GDM1 (cell line): ENCODE measurements at regions not wholly inside any gene's neighbourhood (a gene's known extent, or its start where the extent isn't known, plus 50 kb on each side); places are given as distances from the start of the nearest gene placed in this dataset.
"Not testable (repeated sequence)": the region's sequence is repeated elsewhere in the genome, so short reads cannot be mapped to it uniquely, and the experiment has no call there.

Experiments
- DNase-seq: peaks from one replicate; lab custom pipeline; 2025; lab: John Stamatoyannopoulos, UW

DNA sequence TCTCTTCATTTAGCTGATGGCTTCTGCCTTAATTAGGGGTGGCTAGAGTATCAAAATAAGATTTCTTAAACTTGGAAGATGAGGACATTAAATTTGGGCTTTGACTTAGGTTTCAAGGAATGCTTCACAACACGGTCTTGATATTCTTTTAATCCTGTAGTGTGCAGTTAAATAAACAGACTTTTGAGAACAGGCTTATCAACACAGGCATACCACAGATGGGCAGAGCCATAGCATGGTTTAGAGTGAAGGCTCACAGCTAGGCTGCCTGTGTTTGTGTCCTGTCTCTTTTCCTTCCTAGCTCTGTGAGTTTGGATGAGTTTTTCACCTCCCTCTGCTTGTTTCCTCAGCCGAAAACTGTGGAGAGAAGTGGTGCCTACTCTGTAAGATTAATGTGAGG, 102.3 kb upstream of the IPO9 start:
- DNase-seq: no peak

DNA sequence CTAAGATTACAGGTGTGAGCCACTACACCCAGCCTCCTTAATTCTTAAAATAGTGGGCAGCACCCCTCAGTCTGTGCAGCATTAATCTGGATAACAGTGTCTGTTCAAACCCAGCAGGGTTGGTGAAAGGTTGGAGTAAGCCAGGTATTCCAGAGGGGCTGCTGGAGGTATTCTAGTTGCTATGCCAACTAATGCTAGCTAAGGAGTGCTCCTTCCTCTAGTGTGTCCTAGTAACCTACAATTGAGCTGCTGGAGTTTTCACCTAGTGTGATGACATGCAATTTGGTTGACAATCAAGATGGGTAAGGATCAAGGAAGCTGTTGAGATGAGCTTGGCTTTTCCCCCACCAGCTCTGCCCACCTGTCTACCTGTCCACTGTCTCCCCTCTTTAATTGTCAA, 100.2 kb upstream of the IPO9 start:
- no peak for DNase-seq

DNA sequence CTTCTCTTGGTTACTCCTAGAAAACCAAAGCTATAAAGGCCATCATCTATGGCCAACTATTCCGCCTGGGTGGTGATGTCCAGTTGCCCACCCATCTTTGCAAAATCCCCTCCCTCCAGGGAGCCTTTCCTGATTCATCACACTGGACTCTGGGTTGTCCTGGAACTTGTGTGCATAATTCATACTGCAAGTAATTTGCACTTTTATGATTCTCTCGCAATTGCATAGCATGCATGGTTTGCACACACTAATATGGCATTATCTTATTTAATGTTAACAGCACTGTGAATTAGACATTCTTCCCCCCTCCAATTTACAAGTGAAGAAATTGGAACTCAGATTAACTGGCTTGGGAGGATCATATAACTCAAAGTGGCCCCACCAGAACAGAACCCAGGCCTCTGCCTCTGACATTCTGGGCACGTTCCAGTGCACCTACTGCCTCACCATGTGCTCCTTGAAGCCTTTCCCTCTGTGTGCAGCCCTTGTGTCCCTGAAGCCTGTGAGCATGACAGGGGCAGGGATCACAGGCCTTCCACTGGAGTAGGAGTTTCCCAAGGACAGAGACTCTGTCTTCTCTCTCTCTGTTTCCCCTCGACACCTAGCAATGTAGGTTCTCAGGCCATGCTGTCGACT, 98.9 kb upstream of the IPO9 start:
- no peak for DNase-seq

DNA sequence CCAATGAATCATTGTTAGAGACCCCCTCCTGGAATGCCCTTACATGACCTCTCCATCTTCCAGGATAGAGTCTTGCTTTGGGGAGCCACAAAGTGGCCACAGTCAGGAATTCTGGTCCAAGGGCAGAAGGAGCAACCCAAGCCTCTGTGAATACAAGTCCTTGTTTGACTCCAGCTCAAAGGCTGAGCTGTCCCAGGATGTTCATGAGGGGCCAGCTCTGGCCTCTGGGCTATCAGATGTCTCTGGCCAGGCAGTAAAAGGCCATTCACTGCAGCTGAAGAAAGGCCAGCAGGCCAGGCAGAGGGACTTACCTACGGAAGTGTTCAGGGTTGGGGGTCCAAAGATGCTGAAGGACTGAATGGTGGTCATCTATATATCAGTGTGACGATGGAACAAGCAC, 98.3 kb upstream of the IPO9 start:
- DNase-seq: no peak

DNA sequence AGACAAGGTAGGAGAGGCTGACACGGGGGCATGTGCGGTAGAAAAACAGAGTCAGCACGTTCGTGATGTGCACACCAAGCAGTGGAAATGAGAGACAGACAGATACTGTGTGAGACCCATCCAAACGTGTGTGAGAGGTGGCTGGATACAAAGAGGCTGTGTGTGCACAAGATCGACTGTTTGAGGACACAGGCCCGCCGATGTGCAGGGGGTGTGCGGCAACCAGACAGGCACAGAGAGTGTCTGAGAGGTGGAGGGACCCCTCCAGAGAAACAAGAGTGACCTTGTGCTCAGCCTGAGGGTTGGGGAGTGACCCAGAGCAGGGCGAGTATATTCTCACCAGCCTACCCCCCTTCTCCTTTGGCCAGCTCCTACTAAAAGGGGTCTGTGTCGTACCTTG, 97.8 kb upstream of the IPO9 start:
- no peak for DNase-seq

DNA sequence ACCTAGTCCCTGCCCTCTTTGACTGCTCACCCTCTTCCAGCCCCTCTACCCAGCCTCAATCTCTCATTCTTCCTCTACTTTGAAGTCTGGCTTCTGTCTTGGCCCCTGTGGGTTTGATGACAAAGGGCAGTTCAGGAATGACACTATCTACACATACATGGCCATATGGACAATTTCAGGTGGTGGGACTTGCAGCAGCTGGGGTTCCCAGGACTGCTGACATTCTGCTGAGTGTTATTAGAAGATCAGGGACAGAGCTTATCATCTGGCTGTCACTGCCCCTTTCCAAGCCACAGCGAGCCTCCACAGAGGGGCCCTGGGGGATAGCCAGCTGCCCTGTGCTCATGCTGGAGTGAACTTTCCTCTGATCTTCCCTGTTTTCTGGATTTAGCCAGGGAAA, 97.4 kb upstream of the IPO9 start:
- DNase-seq: no peak

DNA sequence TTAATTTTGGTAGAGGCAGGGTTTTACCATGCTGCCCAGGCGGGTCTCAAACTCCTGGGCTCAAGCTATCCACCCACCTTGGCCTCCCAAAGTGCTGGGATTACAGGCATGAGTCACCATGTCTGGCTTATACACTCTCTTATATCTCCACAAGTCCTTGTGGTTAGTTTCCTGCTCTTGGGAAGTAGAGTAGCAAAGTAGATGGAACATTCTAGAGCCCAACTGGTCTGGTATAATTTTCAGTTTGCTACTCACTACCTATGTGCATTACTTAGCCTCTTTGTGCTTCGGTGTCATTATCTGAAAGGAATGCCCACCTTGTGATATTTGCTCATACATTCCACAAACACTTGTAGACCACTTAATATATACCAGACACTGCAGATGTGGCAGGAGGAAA, 96.6 kb upstream of the IPO9 start:
- no peak for DNase-seq

DNA sequence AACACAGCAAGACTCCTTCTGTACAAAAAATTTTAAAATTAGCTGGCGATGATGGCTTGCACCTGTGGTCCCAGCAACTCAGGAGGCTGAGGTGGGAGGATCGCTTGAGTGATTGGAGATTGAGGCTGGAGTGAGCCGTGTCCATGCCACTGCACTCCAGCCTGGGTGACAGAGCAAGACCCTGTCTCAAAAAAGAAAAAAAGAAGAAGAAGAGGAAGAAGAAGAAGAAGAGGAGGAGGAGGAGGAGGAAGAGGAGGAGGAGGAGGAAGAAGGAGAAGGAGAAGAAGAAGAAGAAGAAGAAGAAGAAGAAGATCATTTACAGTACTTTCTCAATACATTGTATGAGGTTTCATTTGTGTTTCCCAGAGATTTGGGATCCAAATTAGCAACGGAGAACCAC, 94.7 kb upstream of the IPO9 start:
- DNase-seq: not testable (repeated sequence)

DNA sequence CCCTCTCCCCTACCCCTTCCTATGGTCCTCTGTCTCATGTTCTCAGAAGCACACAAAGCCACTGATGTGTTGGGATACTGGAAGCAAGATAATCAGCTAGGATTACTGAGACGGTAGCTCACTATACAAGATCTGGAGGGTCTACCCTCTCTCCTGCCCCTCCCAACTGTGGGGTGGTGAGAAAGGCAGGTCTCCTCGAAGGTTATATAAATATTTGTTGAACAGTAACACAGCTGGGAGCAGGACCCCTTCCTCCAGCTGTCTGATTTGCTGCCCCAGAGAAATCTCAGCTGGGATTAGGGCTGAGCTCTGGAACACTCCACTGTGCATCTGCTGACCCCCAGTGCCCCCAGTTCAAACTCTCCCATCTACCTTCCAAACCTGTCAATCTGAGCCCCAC, 94.2 kb upstream of the IPO9 start:
- DNase-seq: no peak

DNA sequence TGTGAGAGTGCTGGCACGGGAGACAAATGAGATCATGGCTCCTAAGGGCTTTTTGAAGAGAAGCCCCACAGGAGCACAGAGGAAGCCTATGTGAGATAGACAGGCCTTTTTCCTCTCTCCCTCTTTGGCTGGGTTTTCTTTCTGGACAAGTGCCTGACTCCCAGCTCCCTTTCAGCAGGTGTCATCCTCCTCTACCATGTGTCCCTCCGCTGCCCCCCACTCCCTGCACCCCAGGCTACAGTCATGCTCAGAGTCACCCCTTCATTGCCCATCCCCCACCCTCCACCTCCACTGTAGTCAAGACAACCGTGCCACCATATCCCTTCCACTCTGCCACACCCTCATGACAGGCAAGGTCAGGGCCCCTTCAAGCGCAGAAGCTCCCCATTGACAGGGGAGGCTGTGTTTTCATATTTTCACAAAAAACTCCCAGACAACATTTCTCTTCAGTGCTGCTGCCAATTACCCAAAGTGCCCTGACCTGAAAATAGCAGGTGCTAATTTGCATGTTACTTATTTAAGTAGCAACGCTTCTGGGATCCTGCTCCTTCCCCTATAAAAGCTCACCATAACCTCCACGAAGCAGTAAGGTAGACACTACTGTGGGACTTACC, 92.1 kb upstream of the IPO9 start:
- no peak for DNase-seq

DNA sequence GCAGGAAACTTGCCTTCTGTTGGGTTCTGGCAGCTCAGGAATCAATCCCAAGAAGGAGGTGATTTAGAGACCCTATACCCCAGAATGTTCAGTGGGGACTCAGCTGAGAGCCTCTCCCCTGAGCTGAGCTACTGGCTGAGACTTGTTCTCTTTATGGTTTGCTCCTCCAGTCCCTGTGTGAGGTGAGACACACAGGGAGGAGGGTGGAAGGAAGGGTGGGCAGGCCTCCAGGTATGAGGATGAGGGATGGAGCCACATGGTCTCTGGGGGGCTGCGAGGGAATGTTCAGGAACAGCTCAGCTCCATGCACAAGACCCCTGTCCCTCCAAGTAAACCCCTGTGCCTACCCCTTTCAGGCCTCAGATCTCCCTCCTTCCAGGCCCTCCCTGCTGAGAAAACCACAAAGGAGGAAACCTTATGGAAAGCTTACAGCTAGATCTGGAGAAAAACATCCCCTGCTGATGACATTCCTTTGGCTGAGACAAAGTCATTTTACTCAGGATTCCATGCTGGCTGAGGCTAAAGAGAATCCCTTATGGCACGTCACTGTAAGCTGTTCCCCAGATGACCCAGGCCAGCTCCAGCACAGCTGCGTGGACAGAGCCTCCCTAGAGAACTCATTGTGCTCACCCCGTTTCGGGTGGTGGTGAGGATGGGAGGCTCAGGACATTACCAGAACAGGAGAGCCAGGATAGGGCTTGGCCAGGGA, 91.5 kb upstream of the IPO9 start:
- DNase-seq: no peak

DNA sequence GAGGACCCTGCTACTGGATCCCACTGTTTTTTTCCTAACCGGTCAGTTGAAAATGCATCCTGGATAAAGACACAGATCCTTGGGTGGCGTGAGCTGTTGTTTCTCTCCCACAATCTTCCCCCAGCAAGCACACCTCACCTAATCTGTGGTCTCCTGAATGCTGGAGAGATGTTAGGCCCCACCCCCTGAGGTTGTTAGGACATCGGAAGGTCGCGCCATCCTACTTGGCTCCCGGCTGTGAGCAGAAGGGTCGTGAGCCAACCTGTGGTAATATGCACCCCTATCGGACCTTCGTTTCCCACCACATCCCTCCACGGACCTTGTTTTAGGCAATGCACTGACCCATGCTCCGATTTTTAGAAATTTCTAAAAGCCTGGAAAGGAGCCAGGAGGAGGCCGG, 89.9 kb upstream of the IPO9 start:
- DNase-seq: no peak

DNA sequence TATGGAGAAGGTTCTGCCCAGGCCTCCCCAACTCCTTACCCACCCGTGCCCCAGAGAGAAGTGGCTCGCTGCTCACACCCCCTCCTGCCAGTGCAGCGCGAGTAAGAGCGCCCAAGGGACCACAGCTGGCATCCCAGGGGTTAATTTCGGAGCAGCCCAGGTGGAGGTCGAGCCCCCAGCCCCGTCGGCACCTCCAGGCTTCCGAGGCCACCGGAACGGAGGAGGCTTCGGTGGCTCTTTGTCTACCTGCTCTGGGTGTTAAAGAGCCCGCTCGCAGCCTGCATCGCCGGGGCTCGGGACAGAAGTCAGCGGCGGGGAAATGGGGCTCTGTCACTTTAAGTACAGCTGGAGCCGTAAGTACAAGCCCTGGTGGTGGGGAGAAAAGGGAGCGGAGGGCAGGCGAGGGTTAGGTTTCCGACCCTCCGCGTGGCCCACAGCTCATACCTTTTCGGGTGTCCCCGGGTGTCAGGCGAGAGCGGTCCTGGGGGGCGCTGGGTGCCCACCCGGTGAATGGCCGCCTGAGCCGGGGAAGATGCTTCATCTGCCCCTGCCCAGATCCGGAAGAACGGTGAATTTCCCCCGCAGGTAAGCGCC, 89.4 kb upstream of the IPO9 start:
- DNase-seq: no peak

DNA sequence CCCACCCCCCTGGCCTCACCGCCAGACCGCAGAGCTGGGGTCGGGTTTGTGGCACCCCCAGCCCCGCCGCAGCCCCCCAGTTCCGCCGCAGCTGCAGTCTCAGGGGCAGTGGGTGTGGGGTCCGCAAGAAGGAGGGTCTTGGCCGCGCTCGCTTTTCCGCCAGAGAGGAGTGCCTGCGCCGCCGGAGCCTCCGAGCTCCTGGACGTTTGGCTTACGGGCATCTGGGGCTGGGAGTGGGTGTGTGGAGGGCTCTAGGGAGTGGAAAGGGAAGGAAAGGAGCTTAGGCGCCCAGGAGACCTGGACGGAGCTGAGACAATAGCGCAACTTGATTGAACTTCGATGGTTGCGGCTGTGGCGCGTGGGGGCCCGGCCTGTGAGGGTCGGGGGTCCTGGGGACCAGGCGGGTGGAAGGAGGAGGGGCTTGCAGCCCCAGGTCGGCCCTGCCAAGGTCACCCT, 88.8 kb upstream of the IPO9 start:
- no peak for DNase-seq

DNA sequence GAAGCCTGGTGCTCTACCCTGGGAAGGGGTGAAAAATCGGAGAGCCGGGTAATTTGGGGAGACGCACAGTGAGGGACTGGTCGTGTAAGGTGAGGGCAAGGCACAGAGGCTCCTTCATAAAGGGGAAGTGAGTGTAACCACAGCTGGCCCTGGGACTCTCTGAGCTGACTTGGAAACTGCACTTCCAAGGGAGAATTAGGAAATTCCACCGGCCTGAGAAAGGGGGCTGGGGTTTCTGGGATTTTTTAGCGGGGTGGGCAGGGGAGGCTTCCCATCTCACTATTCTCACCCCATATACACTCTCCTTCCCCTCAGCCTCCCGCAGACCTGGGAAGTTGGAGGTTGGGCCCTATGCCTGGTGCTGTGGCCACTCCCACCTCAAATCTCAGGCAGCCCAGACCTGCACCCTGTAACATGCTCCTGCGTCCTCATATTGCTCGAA, 88.3 kb upstream of the IPO9 start:
- DNase-seq: no peak

DNA sequence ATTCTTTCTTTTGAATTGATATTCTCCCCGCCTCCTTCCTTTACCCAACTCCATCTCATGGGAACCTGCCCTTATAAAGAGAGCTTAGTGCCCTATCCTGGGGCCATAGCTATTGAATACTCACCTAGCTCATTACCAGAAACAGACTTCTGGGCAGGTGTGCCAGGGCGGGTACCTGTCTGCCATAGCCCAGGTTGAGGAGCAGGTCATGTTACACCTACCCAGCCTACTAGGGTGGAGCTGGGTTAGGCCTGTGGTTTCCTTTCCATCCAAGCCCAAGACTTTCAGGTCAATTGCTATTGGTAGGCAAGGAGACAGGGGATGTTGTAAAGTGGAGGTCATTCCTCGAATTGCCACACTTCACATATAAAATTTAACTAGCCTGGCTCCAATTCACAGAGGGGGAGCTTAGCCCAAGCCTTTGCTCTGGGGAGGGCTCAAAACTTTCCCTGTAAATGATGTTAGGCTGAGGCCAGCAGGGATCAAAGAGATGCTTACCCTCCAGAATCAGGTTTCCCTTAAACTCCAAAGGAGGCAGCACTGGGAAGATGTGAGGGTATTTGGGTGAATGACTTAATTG, 87.1 kb upstream of the IPO9 start:
- DNase-seq: no peak

DNA sequence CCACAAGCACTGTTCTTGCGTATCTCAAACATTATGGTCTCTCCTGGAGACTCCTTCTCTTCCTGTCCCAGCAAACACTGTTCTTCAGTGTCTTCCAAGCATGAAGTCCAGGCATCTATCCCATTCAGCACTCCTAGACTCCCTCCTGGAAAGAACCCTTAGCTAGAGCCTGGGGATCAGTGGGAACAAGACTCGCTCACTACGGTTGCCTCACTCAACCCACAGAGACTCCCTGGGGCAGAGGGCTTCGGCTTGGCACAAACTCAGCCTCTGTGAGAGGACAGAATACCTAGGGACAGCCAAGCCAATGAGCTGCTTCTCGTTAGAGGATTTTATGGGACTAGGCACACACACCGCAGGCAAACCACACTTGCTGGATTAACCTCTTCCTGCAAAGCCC, 86.5 kb upstream of the IPO9 start:
- no peak for DNase-seq

DNA sequence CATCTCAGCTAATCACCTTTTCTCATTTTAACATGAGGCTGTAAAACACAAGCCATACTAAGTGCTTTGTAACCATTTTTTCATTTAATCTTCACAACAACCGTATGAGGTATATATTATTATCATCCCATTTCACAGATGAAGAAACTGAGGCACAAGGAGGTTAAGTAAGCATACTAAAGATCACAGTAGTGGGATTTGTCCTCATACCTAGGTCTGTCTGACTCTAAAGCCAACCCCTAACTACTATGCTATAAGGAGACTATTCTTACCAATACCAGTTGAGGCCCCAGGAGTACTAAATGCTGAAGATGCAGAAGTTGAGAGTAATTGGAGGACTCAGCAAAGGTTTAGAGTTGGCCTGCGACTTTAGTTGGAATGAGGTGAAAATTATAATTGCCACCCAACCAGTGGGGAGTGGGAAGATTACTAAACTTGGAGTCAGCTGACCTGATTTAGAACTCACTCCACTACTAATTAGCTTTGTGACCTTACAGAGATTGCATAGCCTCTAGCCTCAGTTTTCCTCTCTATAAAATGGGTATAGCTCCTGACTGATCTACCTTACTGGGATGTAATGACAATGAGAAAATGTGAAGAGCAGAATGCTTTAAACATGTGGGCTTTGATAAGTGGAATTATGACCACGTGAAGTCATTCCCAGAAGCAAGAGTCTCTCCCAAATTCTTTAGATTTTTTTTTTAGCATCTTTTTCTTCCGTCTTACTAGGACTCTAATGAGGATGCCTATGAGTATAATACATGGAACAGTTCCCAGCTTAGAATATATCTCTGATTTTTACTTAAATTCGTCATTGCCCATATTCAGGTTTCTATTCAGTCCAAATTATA, 85.8 kb upstream of the IPO9 start:
- no peak for DNase-seq

DNA sequence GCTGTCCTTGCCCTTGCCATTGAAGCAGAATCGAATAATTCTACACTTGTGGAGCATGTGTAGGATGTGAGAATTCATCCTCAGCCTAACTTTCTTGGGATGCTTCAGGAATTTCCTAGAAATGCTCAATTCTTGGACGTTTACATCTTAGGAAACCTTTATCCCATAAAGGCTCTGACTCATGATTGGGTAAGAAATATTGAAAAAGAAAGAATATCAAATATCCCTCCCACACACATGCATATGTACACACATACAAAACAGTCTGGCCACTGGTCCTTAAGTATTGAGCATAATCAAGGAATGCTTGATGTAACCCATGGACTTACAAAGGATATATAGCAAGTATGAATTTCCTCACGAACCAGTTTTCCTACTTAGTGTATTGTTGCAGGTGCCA, 83.9 kb upstream of the IPO9 start:
- no peak for DNase-seq

DNA sequence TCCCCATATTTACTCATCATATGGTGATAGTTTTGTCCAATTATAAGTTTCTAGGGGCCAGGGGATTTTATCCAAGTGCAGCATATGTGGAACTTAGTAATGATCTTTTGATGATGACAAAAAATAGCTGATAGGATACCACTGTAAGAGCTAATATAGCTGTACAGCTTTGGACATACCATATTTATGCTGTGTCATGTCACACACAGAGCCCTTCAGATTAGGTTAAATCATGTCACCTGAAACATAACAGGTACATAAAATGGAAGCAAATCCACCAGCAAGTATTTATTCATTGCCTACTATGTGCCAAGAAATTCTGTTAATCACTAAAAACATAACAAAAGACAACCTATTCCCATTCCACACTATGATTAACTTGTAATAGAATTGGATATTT, 82.8 kb upstream of the IPO9 start:
- no peak for DNase-seq

DNA sequence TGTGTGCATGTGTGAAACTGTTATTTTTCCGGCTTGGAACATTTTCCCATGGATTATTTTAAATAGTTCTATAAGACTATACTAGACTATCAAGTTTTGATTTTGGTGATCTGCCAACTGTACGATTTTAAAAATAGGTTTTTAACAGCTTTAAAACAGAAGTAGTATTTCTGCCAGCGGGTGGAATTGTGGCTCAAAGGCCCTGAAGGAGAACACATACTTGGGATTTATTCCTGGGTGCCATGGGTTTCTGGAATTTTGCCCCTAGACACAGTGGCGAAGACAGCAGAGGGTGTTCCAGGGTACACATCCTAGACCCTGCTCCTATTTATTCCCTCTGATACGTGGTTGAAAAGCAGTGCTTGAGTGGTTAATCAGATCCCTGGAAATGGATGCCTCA, 81.7 kb upstream of the IPO9 start:
- no peak for DNase-seq

DNA sequence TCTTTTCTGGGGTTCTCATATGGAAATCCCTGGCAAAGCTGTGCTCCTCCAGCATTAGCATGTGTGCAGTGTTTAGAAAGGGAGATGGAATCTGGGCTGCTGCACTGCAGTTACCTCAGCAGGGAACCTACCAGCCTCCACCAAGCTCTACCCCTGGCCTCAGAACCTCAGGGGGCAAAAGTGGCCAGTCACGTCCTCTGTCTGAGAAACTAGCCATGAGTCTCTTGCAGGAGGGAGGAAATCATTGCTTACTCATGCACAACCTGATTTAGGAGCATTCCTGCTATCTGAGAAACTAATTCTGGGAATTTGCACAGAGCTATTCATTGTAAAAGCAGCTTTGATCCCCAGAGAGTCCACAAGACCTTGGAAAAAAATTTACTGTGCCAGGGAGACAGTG, 80.6 kb upstream of the IPO9 start:
- no peak for DNase-seq
